ENCODE measurements at regions not wholly inside any gene's neighbourhood (a gene's known extent, or its start where the extent isn't known, plus 50 kb on each side); places are given as distances from the start of the nearest gene placed in this dataset.

DNA sequence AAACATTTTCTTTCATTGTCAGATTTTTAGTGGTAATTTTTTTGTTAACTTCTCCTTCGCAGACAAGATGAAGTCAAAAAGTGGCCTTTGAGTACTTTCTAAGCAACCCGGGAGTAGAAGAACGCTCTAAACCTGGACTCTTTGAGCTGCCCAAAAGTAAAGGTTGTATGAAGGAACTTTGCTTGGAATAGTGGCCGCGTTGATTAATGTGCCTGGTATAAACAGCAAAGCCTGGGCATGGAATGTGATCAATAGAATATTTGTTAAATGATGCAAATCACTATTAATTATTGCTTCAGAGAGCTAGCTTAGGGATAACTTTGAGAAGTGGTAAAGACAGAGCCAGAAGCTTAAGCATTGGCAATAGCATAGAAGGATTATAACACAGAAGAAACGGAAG lies 475.1 kb upstream of the ANKRD30A start:
- FAIRE-seq (no peak), DNase-seq (ENCODE audit: low read depth, low spot score) (no peak)
- dilution Hi-C loops (cut with MboI; ENCODE audit: extremely low pct_ligation_motif_present, low sequenced_read_pairs), result no loop called here
- Histone ChIP-seq H3K9me1 (replicated peaks; ENCODE audit: control insufficient read depth, extremely low read depth, insufficient read depth, low read length) (no peaks in the 10 kb centered on the region), H3K36me3 (ENCODE audit: control insufficient read depth in 2 of 2, extremely low read depth in 1 of 2, insufficient read depth in 2 of 2, low read length in 2 of 2) (no peaks in the 10 kb centered on the region), H4K20me1 (replicated peaks; ENCODE audit: control insufficient read depth, extremely low read depth, insufficient read depth, low read length) (no peaks in the 10 kb centered on the region), H3K4me3 (replicated peaks in 1 of 3; ENCODE audit: insufficient read depth in 1 of 3, low read depth in 1 of 3, low read length in 3 of 3) (no peak overlapping the region), H2AFZ (ENCODE audit: low read depth, low read length) (no peak overlapping the region), H3K4me1 (ENCODE audit: control insufficient read depth, extremely low read depth, insufficient read depth, low read length) (no peaks in the 10 kb centered on the region), H3K79me2 (ENCODE audit: control insufficient read depth, insufficient read depth, low read length) (no peaks in the 10 kb centered on the region), H3K9me3 (replicated peaks; ENCODE audit: control insufficient read depth, insufficient read depth, low read length) (no peaks in the 10 kb centered on the region), H3K9ac (replicated peaks; ENCODE audit: extremely low read depth, insufficient read depth, low read length) (no peak overlapping the region), H3K4me2 (ENCODE audit: insufficient read depth, low read length) (no peak overlapping the region), H3K27me3 (ENCODE audit: control insufficient read depth in 2 of 2, insufficient read depth in 2 of 2, low read length in 2 of 2) (peaks cover 0 to 3% of the 10 kb centered on the region in 2 experiments), H3K27ac (ENCODE audit: insufficient read depth, low read depth, low read length) (no peak overlapping the region)
- intact Hi-C loops (cut with micrococcal nuclease), result no loop called here
- POLR2A ChIA-PET, result interaction anchor here (0.6 kb wide), 1 partner anchor 266 kb away, joined by 4 read pairs; no protein-coding TSS in a partner anchor
- TF ChIP-seq, protein P1, sequence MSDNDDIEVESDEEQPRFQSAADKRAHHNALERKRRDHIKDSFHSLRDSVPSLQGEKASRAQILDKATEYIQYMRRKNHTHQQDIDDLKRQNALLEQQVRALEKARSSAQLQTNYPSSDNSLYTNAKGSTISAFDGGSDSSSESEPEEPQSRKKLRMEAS (IDR thresholded peaks at IDR 0.05; ENCODE audit: insufficient read depth, insufficient read length), result no peak
- TF ChIP-seq JUN (IDR thresholded peaks at IDR 0.05; ENCODE audit: borderline replicate concordance, insufficient read depth, insufficient read length, low read depth), result no peak
- no peak for TF ChIP-seq POLR2AphosphoS5 (IDR thresholded peaks at IDR 0.05; ENCODE audit: insufficient read depth, low read depth, low read length)
- no peak for TF ChIP-seq MYC (IDR thresholded peaks at IDR 0.05; ENCODE audit: low read depth, low read length)
- TF ChIP-seq, protein P2, sequence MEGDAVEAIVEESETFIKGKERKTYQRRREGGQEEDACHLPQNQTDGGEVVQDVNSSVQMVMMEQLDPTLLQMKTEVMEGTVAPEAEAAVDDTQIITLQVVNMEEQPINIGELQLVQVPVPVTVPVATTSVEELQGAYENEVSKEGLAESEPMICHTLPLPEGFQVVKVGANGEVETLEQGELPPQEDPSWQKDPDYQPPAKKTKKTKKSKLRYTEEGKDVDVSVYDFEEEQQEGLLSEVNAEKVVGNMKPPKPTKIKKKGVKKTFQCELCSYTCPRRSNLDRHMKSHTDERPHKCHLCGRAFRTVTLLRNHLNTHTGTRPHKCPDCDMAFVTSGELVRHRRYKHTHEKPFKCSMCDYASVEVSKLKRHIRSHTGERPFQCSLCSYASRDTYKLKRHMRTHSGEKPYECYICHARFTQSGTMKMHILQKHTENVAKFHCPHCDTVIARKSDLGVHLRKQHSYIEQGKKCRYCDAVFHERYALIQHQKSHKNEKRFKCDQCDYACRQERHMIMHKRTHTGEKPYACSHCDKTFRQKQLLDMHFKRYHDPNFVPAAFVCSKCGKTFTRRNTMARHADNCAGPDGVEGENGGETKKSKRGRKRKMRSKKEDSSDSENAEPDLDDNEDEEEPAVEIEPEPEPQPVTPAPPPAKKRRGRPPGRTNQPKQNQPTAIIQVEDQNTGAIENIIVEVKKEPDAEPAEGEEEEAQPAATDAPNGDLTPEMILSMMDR (IDR thresholded peaks at IDR 0.05; ENCODE audit: extremely low read depth in 1 of 2, insufficient read depth in 1 of 2, low read depth in 1 of 2, low read length in 2 of 2), result no peak
- TF ChIP-seq EZH2 (IDR thresholded peaks at IDR 0.05; ENCODE audit: borderline replicate concordance, low read depth, low read length, severe bottlenecking), result no peak
- no peak for TF ChIP-seq GATA2 (IDR thresholded peaks at IDR 0.05; ENCODE audit: insufficient read depth, insufficient read length, low read depth, low read length)
- no peak for TF ChIP-seq FOS (IDR thresholded peaks at IDR 0.05; ENCODE audit: borderline replicate concordance, insufficient read depth, low read length)
- TF ChIP-seq POLR2A (IDR thresholded peaks at IDR 0.05; ENCODE audit: low read depth, low read length), result no peak
- BruUV-seq (replicated peaks), result no TSS peak
- CTCF ChIA-PET, result interaction anchor here (0.6 kb wide), 1 partner anchor 954 kb away, joined by 3 read pairs; no protein-coding TSS in a partner anchor

Measured in endothelial cell of umbilical vein (primary cell).